GM18498 (cell line): ENCODE measurements at regions not wholly inside any gene's neighbourhood (a gene's known extent, or its start where the extent isn't known, plus 50 kb on each side); places are given as distances from the start of the nearest gene placed in this dataset.

ENCODE experiments used
- ATAC-seq: cut with Tn5 transposase; IDR thresholded peaks from one replicate; pipeline ENCODE4 v1.9.1; 2021; ENCODE audit warnings: mild to moderate bottlenecking, moderate library complexity; ENCODE audit not compliant: unreplicated experiment

GRCh38 chr21:25384782-25385181 is 222.5 kb downstream of the MRPL39 start:
- ATAC-seq: no peak

GRCh38 chr21:25383545-25383944 is 223.7 kb downstream of the MRPL39 start:
- no peak for ATAC-seq

- ATAC-seq: no peak
These were observed 225.3 kb downstream of the MRPL39 start for GRCh38 chr21:25381936-25382452.

- no peak for ATAC-seq
These were observed 231.6 kb downstream of the MRPL39 start for GRCh38 chr21:25375675-25376074.

GRCh38 chr21:25373126-25374082 is 233.9 kb downstream of the MRPL39 start:
- ATAC-seq: no peak

- ATAC-seq: no peak
These were observed 235.3 kb downstream of the MRPL39 start for GRCh38 chr21:25371841-25372425.

- no peak for ATAC-seq
These were observed 237.0 kb downstream of the MRPL39 start for GRCh38 chr21:25370311-25370744.

GRCh38 chr21:25369524-25370300 is 237.6 kb downstream of the MRPL39 start:
- no peak for ATAC-seq

GRCh38 chr21:25368531-25368930 is 238.8 kb downstream of the MRPL39 start:
- no peak for ATAC-seq

- no peak for ATAC-seq
These were observed 241.2 kb downstream of the MRPL39 start for GRCh38 chr21:25366116-25366515.

- no peak for ATAC-seq
These were observed 244.7 kb downstream of the MRPL39 start for GRCh38 chr21:25362375-25363267.

GRCh38 chr21:25361765-25362164 is 245.5 kb downstream of the MRPL39 start:
- no peak for ATAC-seq

GRCh38 chr21:25361097-25361496 is 246.2 kb downstream of the MRPL39 start:
- ATAC-seq: no peak

- no peak for ATAC-seq
These were observed 246.7 kb downstream of the MRPL39 start for GRCh38 chr21:25360593-25360992.

- no peak for ATAC-seq
These were observed 247.6 kb downstream of the MRPL39 start for GRCh38 chr21:25359724-25360123.

GRCh38 chr21:25350056-25350455 is 257.2 kb downstream of the MRPL39 start:
- no peak for ATAC-seq

GRCh38 chr21:25343774-25344545 is 263.3 kb downstream of the MRPL39 start:
- no peak for ATAC-seq

GRCh38 chr21:25342816-25343215 is 264.5 kb downstream of the MRPL39 start:
- ATAC-seq: no peak

GRCh38 chr21:25341981-25342380 is 265.3 kb downstream of the MRPL39 start:
- ATAC-seq: no peak
